ENCODE measurements at regions not wholly inside any gene's neighbourhood (a gene's known extent, or its start where the extent isn't known, plus 50 kb on each side); places are given as distances from the start of the nearest gene placed in this dataset.

DNA sequence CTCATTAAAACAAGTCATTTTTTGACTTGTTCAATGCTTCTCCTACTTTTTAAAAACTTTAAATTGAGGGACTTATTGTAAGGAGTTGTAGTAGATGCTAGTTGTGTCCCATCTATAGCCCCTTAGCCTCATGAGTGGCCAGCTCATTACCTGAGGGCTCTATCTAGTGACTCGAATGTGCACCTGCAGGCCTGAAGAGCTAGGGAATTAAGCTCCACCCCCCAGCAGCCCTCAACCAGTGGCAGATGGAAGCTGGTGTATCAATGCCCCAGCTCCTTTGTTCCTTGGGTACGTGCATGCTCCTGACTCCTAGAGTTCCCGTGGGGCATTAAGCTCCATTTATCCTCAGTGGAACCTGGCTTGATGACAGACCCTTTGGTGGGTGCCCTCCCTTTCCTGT, 146.7 kb upstream of the FAM9B start:
- Histone ChIP-seq H3K9me2 (ENCODE audit: low read depth, low read length) (no peaks in the 10 kb centered on the region), H3K4me3 (ENCODE audit: low read depth, low read length, poor library complexity, severe bottlenecking) (no peak overlapping the region), H4K20me1 (ENCODE audit: insufficient read depth, low read length) (no peaks in the 10 kb centered on the region), H3K36me3 (ENCODE audit: insufficient read depth, low read length) (no peaks in the 10 kb centered on the region; the same call in 1 of the 2 replicates), H3K9me3 (ENCODE audit: low read length) (no peaks in the 10 kb centered on the region), H3K27ac (ENCODE audit: low read depth, low read length, poor library complexity, severe bottlenecking) (no peak overlapping the region), H2AFZ (ENCODE audit: low read length) (no peak overlapping the region), H3K79me2 (ENCODE audit: insufficient read depth, low read length) (no peaks in the 10 kb centered on the region), H3K9ac (ENCODE audit: low read length) (no peak overlapping the region), H3K4me2 (ENCODE audit: low read length) (no peak overlapping the region), H3K27me3 (ENCODE audit: insufficient read depth, low read length) (no peaks in the 10 kb centered on the region), H3F3A (ENCODE audit: insufficient read depth, low read length) (no peaks in the 10 kb centered on the region), H3K4me1 (ENCODE audit: insufficient read depth, low read length, severe bottlenecking) (no peaks in the 10 kb centered on the region)
- TF ChIP-seq, protein P1, sequence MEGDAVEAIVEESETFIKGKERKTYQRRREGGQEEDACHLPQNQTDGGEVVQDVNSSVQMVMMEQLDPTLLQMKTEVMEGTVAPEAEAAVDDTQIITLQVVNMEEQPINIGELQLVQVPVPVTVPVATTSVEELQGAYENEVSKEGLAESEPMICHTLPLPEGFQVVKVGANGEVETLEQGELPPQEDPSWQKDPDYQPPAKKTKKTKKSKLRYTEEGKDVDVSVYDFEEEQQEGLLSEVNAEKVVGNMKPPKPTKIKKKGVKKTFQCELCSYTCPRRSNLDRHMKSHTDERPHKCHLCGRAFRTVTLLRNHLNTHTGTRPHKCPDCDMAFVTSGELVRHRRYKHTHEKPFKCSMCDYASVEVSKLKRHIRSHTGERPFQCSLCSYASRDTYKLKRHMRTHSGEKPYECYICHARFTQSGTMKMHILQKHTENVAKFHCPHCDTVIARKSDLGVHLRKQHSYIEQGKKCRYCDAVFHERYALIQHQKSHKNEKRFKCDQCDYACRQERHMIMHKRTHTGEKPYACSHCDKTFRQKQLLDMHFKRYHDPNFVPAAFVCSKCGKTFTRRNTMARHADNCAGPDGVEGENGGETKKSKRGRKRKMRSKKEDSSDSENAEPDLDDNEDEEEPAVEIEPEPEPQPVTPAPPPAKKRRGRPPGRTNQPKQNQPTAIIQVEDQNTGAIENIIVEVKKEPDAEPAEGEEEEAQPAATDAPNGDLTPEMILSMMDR (IDR thresholded peaks at IDR 0.05; ENCODE audit: low read length) = peak; percentile 44
- no peak for TF ChIP-seq EZH2 (IDR thresholded peaks at IDR 0.05; ENCODE audit: borderline replicate concordance, low read length)

DNA sequence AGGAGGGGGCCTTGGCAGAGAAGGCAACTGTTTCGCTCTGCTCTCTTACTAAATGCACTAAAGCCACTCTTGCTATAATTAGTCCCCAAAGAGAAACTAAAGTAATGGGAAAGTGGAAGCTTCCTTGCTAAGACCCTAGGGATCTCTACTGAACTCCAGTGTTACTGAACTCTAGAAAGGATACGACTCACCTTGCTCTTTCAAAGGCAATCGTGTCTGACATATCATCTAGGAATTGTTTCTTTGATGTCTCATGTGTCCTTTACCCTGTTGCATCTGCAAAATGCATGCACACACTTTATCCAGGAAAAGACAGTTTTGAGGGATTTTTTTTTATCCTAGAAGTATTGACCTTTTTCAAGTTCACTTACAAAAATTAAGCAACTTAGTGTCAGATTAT, 148.1 kb upstream of the FAM9B start:
- H3K9me3 ChIP-seq (ENCODE audit: low read length) = no peaks in the 10 kb centered on the region
- no peaks in the 10 kb centered on the region for H3F3A ChIP-seq (ENCODE audit: insufficient read depth, low read length)
- no peak overlapping the region for H3K4me2 ChIP-seq (ENCODE audit: low read length)
- H3K36me3 ChIP-seq (ENCODE audit: insufficient read depth, low read length) = no peaks in the 10 kb centered on the region; the same call in 1 of the 2 replicates
- no peaks in the 10 kb centered on the region for H3K9me2 ChIP-seq (ENCODE audit: low read depth, low read length)
- H3K27ac ChIP-seq (ENCODE audit: low read depth, low read length, poor library complexity, severe bottlenecking) = no peak overlapping the region
- no peak overlapping the region for H3K4me3 ChIP-seq (ENCODE audit: low read depth, low read length, poor library complexity, severe bottlenecking)
- H2AFZ ChIP-seq (ENCODE audit: low read length) = no peak overlapping the region
- no peaks in the 10 kb centered on the region for H4K20me1 ChIP-seq (ENCODE audit: insufficient read depth, low read length)
- H3K9ac ChIP-seq (ENCODE audit: low read length) = no peak overlapping the region
- no peaks in the 10 kb centered on the region for H3K27me3 ChIP-seq (ENCODE audit: insufficient read depth, low read length)
- H3K79me2 ChIP-seq (ENCODE audit: insufficient read depth, low read length) = no peaks in the 10 kb centered on the region
- H3K4me1 ChIP-seq (ENCODE audit: insufficient read depth, low read length, severe bottlenecking) = no peaks in the 10 kb centered on the region
- TF ChIP-seq, protein P1 (IDR thresholded peaks at IDR 0.05; ENCODE audit: low read length) = no peak
- no peak for TF ChIP-seq EZH2 (IDR thresholded peaks at IDR 0.05; ENCODE audit: borderline replicate concordance, low read length)

DNA sequence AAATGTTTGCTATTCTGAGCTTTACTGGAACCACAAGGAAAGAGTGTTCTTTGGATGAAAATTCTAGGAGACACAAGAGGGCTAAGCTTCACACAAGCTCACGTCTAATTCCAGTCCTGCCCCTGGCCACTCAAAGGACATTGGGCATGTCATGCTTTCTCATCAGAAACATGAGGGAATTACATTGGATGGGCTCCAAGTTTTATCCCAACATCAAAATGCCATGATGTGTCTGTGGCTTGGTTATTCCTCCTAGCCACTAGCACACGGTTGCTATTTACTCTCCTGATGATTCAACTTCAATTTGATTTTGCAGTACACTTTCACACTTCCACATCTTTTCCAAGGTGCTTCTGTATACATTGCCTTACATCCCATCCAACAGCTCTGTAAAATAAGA, 149.6 kb upstream of the FAM9B start:
- no peak overlapping the region for H3K4me3 ChIP-seq (ENCODE audit: low read depth, low read length, poor library complexity, severe bottlenecking)
- H3K27ac ChIP-seq (ENCODE audit: low read depth, low read length, poor library complexity, severe bottlenecking) = no peak overlapping the region
- no peaks in the 10 kb centered on the region for H4K20me1 ChIP-seq (ENCODE audit: insufficient read depth, low read length)
- H2AFZ ChIP-seq (ENCODE audit: low read length) = no peak overlapping the region
- no peaks in the 10 kb centered on the region for H3K27me3 ChIP-seq (ENCODE audit: insufficient read depth, low read length)
- H3K79me2 ChIP-seq (ENCODE audit: insufficient read depth, low read length) = no peaks in the 10 kb centered on the region
- H3K9ac ChIP-seq (ENCODE audit: low read length) = no peak overlapping the region
- TF ChIP-seq, protein P1 (IDR thresholded peaks at IDR 0.05; ENCODE audit: low read length) = no peak
- TF ChIP-seq EZH2 (IDR thresholded peaks at IDR 0.05; ENCODE audit: borderline replicate concordance, low read length) = no peak
- no peak overlapping the region for H3K4me2 ChIP-seq (ENCODE audit: low read length)
- H3K9me2 ChIP-seq (ENCODE audit: low read depth, low read length) = no peaks in the 10 kb centered on the region
- H3K36me3 ChIP-seq (ENCODE audit: insufficient read depth, low read length) = no peaks in the 10 kb centered on the region; the same call in 1 of the 2 replicates
- H3K9me3 ChIP-seq (ENCODE audit: low read length) = no peaks in the 10 kb centered on the region
- no peaks in the 10 kb centered on the region for H3F3A ChIP-seq (ENCODE audit: insufficient read depth, low read length)
- no peaks in the 10 kb centered on the region for H3K4me1 ChIP-seq (ENCODE audit: insufficient read depth, low read length, severe bottlenecking)

Measured in OCI-LY1 (cell line).